ENCODE measurements at regions not wholly inside any gene's neighbourhood (a gene's known extent, or its start where the extent isn't known, plus 50 kb on each side); places are given as distances from the start of the nearest gene placed in this dataset.

GRCh38 chr2:120829633-120830025 lies 94.0 kb downstream of the GLI2 start:
- DNase-seq, result no peak

GRCh38 chr2:120830096-120830830 lies 94.6 kb downstream of the GLI2 start:
- no peak for DNase-seq

GRCh38 chr2:120831086-120831485 lies 95.4 kb downstream of the GLI2 start:
- DNase-seq, result no peak

- DNase-seq, result no peak
Measured at GRCh38 chr2:120831891-120832290, 96.2 kb downstream of the GLI2 start.

- DNase-seq, result no peak
Measured at GRCh38 chr2:120832296-120833070, 96.8 kb downstream of the GLI2 start.

GRCh38 chr2:120833127-120833675 lies 97.5 kb downstream of the GLI2 start:
- DNase-seq, result no peak

- DNase-seq, result no peak
Measured at GRCh38 chr2:120834206-120834605, 98.5 kb downstream of the GLI2 start.

GRCh38 chr2:120836281-120836680 lies 100.6 kb downstream of the GLI2 start:
- DNase-seq, result no peak

GRCh38 chr2:120840795-120841487 lies 105.3 kb downstream of the GLI2 start:
- DNase-seq, result no peak

- no peak for DNase-seq
Measured at GRCh38 chr2:120842456-120843439, 107.1 kb downstream of the GLI2 start.

GRCh38 chr2:120844070-120844738 lies 108.5 kb downstream of the GLI2 start:
- DNase-seq, result no peak

- no peak for DNase-seq
Measured at GRCh38 chr2:120845277-120845676, 109.6 kb downstream of the GLI2 start.

GRCh38 chr2:120846406-120847095 lies 110.9 kb downstream of the GLI2 start:
- no peak for DNase-seq

GRCh38 chr2:120847700-120848321 lies 112.1 kb downstream of the GLI2 start:
- DNase-seq, result no peak

- no peak for DNase-seq
Measured at GRCh38 chr2:120849278-120849677, 113.6 kb downstream of the GLI2 start.

GRCh38 chr2:120850551-120850950 lies 114.9 kb downstream of the GLI2 start:
- DNase-seq, result no peak

GRCh38 chr2:120851116-120851773 lies 115.6 kb downstream of the GLI2 start:
- DNase-seq, result no peak

- no peak for DNase-seq
Measured at GRCh38 chr2:120852200-120852815, 116.6 kb downstream of the GLI2 start.

- DNase-seq, result no peak
Measured at GRCh38 chr2:120853306-120854013, 117.8 kb downstream of the GLI2 start.

All from HCEC 1CT (cell line).